ENCODE measurements at regions not wholly inside any gene's neighbourhood (a gene's known extent, or its start where the extent isn't known, plus 50 kb on each side); places are given as distances from the start of the nearest gene placed in this dataset.

DNA sequence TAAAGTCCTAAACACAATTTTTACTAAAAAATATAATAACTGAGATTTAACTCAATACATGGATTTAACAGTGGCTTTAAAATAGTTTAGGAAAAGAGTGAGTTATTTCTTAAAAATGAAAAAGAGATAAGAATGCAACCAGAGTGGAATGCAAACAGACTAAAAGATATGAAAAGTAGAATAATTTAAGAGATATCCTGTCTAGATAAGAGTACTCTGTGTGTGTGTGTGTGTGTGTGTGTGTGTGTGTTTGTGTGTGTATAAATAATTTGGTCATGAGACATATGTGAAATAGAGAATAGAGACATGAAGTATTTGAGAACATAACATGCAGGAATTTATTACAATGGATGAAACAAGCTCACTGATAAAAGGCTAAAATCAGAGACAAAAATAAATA, 986.9 kb upstream of the CHORDC1 start:
- no peaks in the 10 kb centered on the region for H3K4me1 ChIP-seq (ENCODE audit: control insufficient read depth, insufficient read depth, low read length)
- no peaks in the 10 kb centered on the region for H3K27me3 ChIP-seq (ENCODE audit: control insufficient read depth, insufficient read depth, low read length)

GRCh38 chr11:91209306-91209705, 986.5 kb upstream of the CHORDC1 start:
- Histone ChIP-seq H3K36me3 (ENCODE audit: control insufficient read depth, insufficient read depth, low read length) (no peaks in the 10 kb centered on the region), H3K4me3 (ENCODE audit: low read depth, low read length) (no peak overlapping the region), H3K9ac (ENCODE audit: low read length) (no peak overlapping the region), H3K9me3 (ENCODE audit: control insufficient read depth, insufficient read depth, low read depth, low read length) (no peaks in the 10 kb centered on the region), H3K4me1 (ENCODE audit: control insufficient read depth, insufficient read depth, low read length) (no peaks in the 10 kb centered on the region), H3K27ac (ENCODE audit: low read depth, low read length) (no peak overlapping the region), H3K27me3 (ENCODE audit: control insufficient read depth, insufficient read depth, low read length) (no peaks in the 10 kb centered on the region)

More for the DNA sequence above, 986.9 kb upstream of the CHORDC1 start:
- Histone ChIP-seq H3K36me3 (ENCODE audit: control insufficient read depth, insufficient read depth, low read length) (no peaks in the 10 kb centered on the region), H3K9me3 (ENCODE audit: control insufficient read depth, insufficient read depth, low read depth, low read length) (no peaks in the 10 kb centered on the region), H3K4me3 (ENCODE audit: low read depth, low read length) (no peak overlapping the region), H3K27ac (ENCODE audit: low read depth, low read length) (no peak overlapping the region), H3K9ac (ENCODE audit: low read length) (no peak overlapping the region)

DNA sequence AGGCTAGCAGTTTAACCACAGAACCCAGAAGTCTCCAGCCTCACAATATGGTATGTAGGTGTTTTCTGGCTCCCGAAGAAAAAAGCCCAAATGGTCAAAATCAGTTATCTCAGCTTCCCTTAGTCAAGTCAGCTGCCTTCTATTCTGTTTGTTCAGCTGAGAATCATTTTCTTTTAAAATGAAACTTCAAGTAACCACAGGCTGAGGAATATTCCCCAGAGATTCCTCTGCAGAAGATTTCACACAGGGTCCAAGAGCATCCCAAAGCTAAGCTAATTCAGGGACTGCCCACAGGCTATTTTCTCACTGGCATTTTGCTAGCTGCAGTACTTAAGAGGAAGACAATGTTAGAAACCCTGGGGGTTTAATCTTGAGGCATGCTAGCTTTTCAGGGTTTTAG, 977.0 kb upstream of the CHORDC1 start:
- Histone ChIP-seq H3K27me3 (ENCODE audit: control insufficient read depth, insufficient read depth, low read length) (no peaks in the 10 kb centered on the region), H3K4me1 (ENCODE audit: control insufficient read depth, insufficient read depth, low read length) (0 out of 2 replicates have a peak, but pooled peaks cover 4% of the 10 kb centered on the region), H3K9ac (ENCODE audit: low read length) (no peak overlapping the region), H3K36me3 (ENCODE audit: control insufficient read depth, insufficient read depth, low read length) (no peaks in the 10 kb centered on the region), H3K4me3 (ENCODE audit: low read depth, low read length) (no peak overlapping the region), H3K9me3 (ENCODE audit: control insufficient read depth, insufficient read depth, low read depth, low read length) (no peaks in the 10 kb centered on the region), H3K27ac (ENCODE audit: low read depth, low read length) (no peak overlapping the region)

GRCh38 chr11:91194546-91194945, 971.7 kb upstream of the CHORDC1 start:
- Histone ChIP-seq H3K9me3 (ENCODE audit: control insufficient read depth, insufficient read depth, low read depth, low read length) (no peaks in the 10 kb centered on the region), H3K4me1 (ENCODE audit: control insufficient read depth, insufficient read depth, low read length) (no peaks in the 10 kb centered on the region)

GRCh38 chr11:91188484-91188883, 965.6 kb upstream of the CHORDC1 start:
- Histone ChIP-seq H3K27ac (ENCODE audit: low read depth, low read length) (no peak overlapping the region), H3K27me3 (ENCODE audit: control insufficient read depth, insufficient read depth, low read length) (no peaks in the 10 kb centered on the region), H3K4me3 (ENCODE audit: low read depth, low read length) (no peak overlapping the region), H3K9me3 (ENCODE audit: control insufficient read depth, insufficient read depth, low read depth, low read length) (no peaks in the 10 kb centered on the region), H3K36me3 (ENCODE audit: control insufficient read depth, insufficient read depth, low read length) (no peaks in the 10 kb centered on the region), H3K4me1 (ENCODE audit: control insufficient read depth, insufficient read depth, low read length) (no peaks in the 10 kb centered on the region; the same call in 1 of the 2 replicates), H3K9ac (ENCODE audit: low read length) (no peak overlapping the region)

More at GRCh38 chr11:91194546-91194945, 971.7 kb upstream of the CHORDC1 start:
- Histone ChIP-seq H3K27me3 (ENCODE audit: control insufficient read depth, insufficient read depth, low read length) (no peaks in the 10 kb centered on the region), H3K4me3 (ENCODE audit: low read depth, low read length) (no peak overlapping the region), H3K9ac (ENCODE audit: low read length) (no peak overlapping the region), H3K36me3 (ENCODE audit: control insufficient read depth, insufficient read depth, low read length) (no peaks in the 10 kb centered on the region), H3K27ac (ENCODE audit: low read depth, low read length) (no peak overlapping the region)

GRCh38 chr11:91187314-91187713, 964.5 kb upstream of the CHORDC1 start:
- H3K4me3 ChIP-seq (ENCODE audit: low read depth, low read length) = no peak overlapping the region
- H3K27ac ChIP-seq (ENCODE audit: low read depth, low read length) = no peak overlapping the region
- no peaks in the 10 kb centered on the region for H3K9me3 ChIP-seq (ENCODE audit: control insufficient read depth, insufficient read depth, low read depth, low read length)
- no peaks in the 10 kb centered on the region for H3K27me3 ChIP-seq (ENCODE audit: control insufficient read depth, insufficient read depth, low read length)
- no peak overlapping the region for H3K9ac ChIP-seq (ENCODE audit: low read length)
- no peaks in the 10 kb centered on the region; the same call in 1 of the 2 replicates for H3K4me1 ChIP-seq (ENCODE audit: control insufficient read depth, insufficient read depth, low read length)
- H3K36me3 ChIP-seq (ENCODE audit: control insufficient read depth, insufficient read depth, low read length) = no peaks in the 10 kb centered on the region

- H3K36me3 ChIP-seq (ENCODE audit: control insufficient read depth, insufficient read depth, low read length) = no peaks in the 10 kb centered on the region
- no peak overlapping the region for H3K27ac ChIP-seq (ENCODE audit: low read depth, low read length)
- no peaks in the 10 kb centered on the region for H3K9me3 ChIP-seq (ENCODE audit: control insufficient read depth, insufficient read depth, low read depth, low read length)
- H3K9ac ChIP-seq (ENCODE audit: low read length) = no peak overlapping the region
- no peaks in the 10 kb centered on the region for H3K27me3 ChIP-seq (ENCODE audit: control insufficient read depth, insufficient read depth, low read length)
- H3K4me1 ChIP-seq (ENCODE audit: control insufficient read depth, insufficient read depth, low read length) = no peaks in the 10 kb centered on the region
- H3K4me3 ChIP-seq (ENCODE audit: low read depth, low read length) = no peak overlapping the region
These were observed 955.5 kb upstream of the CHORDC1 start for GRCh38 chr11:91178366-91178765.

GRCh38 chr11:91174734-91175133, 951.9 kb upstream of the CHORDC1 start:
- H3K4me3 ChIP-seq (ENCODE audit: low read depth, low read length) = no peak overlapping the region
- no peak overlapping the region for H3K27ac ChIP-seq (ENCODE audit: low read depth, low read length)
- no peaks in the 10 kb centered on the region for H3K36me3 ChIP-seq (ENCODE audit: control insufficient read depth, insufficient read depth, low read length)
- H3K27me3 ChIP-seq (ENCODE audit: control insufficient read depth, insufficient read depth, low read length) = no peaks in the 10 kb centered on the region
- H3K9ac ChIP-seq (ENCODE audit: low read length) = no peak overlapping the region
- no peaks in the 10 kb centered on the region for H3K9me3 ChIP-seq (ENCODE audit: control insufficient read depth, insufficient read depth, low read depth, low read length)
- H3K4me1 ChIP-seq (ENCODE audit: control insufficient read depth, insufficient read depth, low read length) = no peaks in the 10 kb centered on the region

DNA sequence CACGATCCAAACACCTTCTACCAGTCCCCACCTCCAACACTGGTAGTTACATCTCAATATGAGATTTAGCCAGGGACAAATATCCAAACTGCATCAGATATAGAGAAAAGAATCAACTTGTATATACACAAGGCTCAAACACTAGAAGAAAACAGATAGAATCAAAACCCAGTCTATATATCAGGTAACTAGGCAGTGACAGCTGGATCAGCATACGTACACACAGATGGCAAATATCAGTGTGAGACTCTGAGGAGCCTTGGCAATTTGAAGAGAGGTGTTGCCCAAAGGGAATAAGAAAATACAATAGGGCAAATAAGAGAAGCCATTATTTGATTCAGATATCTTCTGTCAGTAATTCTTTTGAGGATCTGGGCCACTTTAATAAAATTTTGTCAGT, 951.3 kb upstream of the CHORDC1 start:
- H3K9me3 ChIP-seq (ENCODE audit: control insufficient read depth, insufficient read depth, low read depth, low read length) = no peaks in the 10 kb centered on the region
- H3K4me3 ChIP-seq (ENCODE audit: low read depth, low read length) = no peak overlapping the region
- H3K36me3 ChIP-seq (ENCODE audit: control insufficient read depth, insufficient read depth, low read length) = no peaks in the 10 kb centered on the region
- no peak overlapping the region for H3K9ac ChIP-seq (ENCODE audit: low read length)
- H3K27me3 ChIP-seq (ENCODE audit: control insufficient read depth, insufficient read depth, low read length) = no peaks in the 10 kb centered on the region
- H3K27ac ChIP-seq (ENCODE audit: low read depth, low read length) = no peak overlapping the region
- no peaks in the 10 kb centered on the region for H3K4me1 ChIP-seq (ENCODE audit: control insufficient read depth, insufficient read depth, low read length)

GRCh38 chr11:91173701-91174100, 950.9 kb upstream of the CHORDC1 start:
- H3K9me3 ChIP-seq (ENCODE audit: control insufficient read depth, insufficient read depth, low read depth, low read length) = no peaks in the 10 kb centered on the region
- H3K4me3 ChIP-seq (ENCODE audit: low read depth, low read length) = no peak overlapping the region
- H3K27ac ChIP-seq (ENCODE audit: low read depth, low read length) = no peak overlapping the region
- H3K9ac ChIP-seq (ENCODE audit: low read length) = no peak overlapping the region
- H3K36me3 ChIP-seq (ENCODE audit: control insufficient read depth, insufficient read depth, low read length) = no peaks in the 10 kb centered on the region
- no peaks in the 10 kb centered on the region for H3K27me3 ChIP-seq (ENCODE audit: control insufficient read depth, insufficient read depth, low read length)
- H3K4me1 ChIP-seq (ENCODE audit: control insufficient read depth, insufficient read depth, low read length) = no peaks in the 10 kb centered on the region

- Histone ChIP-seq H3K9ac (ENCODE audit: low read length) (no peak overlapping the region), H3K27ac (ENCODE audit: low read depth, low read length) (no peak overlapping the region), H3K27me3 (ENCODE audit: control insufficient read depth, insufficient read depth, low read length) (no peaks in the 10 kb centered on the region), H3K4me3 (ENCODE audit: low read depth, low read length) (no peak overlapping the region), H3K36me3 (ENCODE audit: control insufficient read depth, insufficient read depth, low read length) (no peaks in the 10 kb centered on the region), H3K9me3 (ENCODE audit: control insufficient read depth, insufficient read depth, low read depth, low read length) (no peaks in the 10 kb centered on the region), H3K4me1 (ENCODE audit: control insufficient read depth, insufficient read depth, low read length) (no peaks in the 10 kb centered on the region)
These were observed 947.9 kb upstream of the CHORDC1 start for GRCh38 chr11:91170711-91171110.

DNA sequence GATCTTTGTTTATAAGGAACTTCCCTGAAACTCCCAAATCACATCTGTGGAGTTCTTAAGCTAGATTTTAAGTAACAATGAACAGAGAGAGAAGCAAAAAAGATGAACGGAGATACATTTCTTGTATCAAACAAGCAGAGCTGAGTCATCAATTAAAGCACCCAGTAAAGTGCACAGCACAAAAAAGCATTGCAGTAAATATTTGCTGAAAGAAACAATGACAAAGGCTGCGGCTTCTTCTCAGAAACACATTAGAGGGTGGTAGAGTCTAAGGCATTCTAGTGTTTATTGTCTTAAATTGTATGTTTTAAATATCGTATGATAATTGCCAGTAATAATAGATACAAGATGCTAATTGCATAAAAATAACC, 941.6 kb upstream of the CHORDC1 start:
- no peak overlapping the region for H3K27ac ChIP-seq (ENCODE audit: low read depth, low read length)
- no peak overlapping the region for H3K4me3 ChIP-seq (ENCODE audit: low read depth, low read length)

More for the DNA sequence above, 941.6 kb upstream of the CHORDC1 start:
- H3K9ac ChIP-seq (ENCODE audit: low read length) = no peak overlapping the region
- no peaks in the 10 kb centered on the region for H3K9me3 ChIP-seq (ENCODE audit: control insufficient read depth, insufficient read depth, low read depth, low read length)
- H3K4me1 ChIP-seq (ENCODE audit: control insufficient read depth, insufficient read depth, low read length) = no peaks in the 10 kb centered on the region
- no peaks in the 10 kb centered on the region for H3K36me3 ChIP-seq (ENCODE audit: control insufficient read depth, insufficient read depth, low read length)
- no peaks in the 10 kb centered on the region for H3K27me3 ChIP-seq (ENCODE audit: control insufficient read depth, insufficient read depth, low read length)
